Ishikawa (cell line): ENCODE measurements at regions not wholly inside any gene's neighbourhood (a gene's known extent, or its start where the extent isn't known, plus 50 kb on each side); places are given as distances from the start of the nearest gene placed in this dataset.

Experiments
- CEBPB ChIP-seq: IDR thresholded peaks from 2 replicates; pipeline ENCODE4 v1.6.1; 2012
- CREB1 ChIP-seq: IDR thresholded peaks from 2 replicates; pipeline ENCODE4 v1.6.1; 2012; ENCODE audit warnings: low read depth
- EGR1 ChIP-seq: IDR thresholded peaks from 2 replicates; pipeline ENCODE4 v1.6.1; 2012
- EP300 ChIP-seq: IDR thresholded peaks from 2 replicates; pipeline ENCODE4 v1.6.1; 2012; ENCODE audit warnings: borderline replicate concordance
- FOXM1 ChIP-seq: IDR thresholded peaks from 2 replicates; pipeline ENCODE4 v1.6.1; 2012; ENCODE audit warnings: low read depth, borderline replicate concordance
- MAX ChIP-seq: IDR thresholded peaks from 2 replicates; pipeline ENCODE4 v1.6.1; 2012
- NFIC ChIP-seq: IDR thresholded peaks from 2 replicates; pipeline ENCODE4 v1.6.1; 2012
- RAD21 ChIP-seq: IDR thresholded peaks from 2 replicates; pipeline ENCODE4 v1.6.1; 2012; ENCODE audit warnings: low read depth
- REST ChIP-seq: IDR thresholded peaks from 2 replicates; pipeline ENCODE4 v1.6.1; 2012; ENCODE audit warnings: low read depth, mild to moderate bottlenecking
- TAF1 ChIP-seq: IDR thresholded peaks from 2 replicates; pipeline ENCODE4 v1.6.1; 2012; ENCODE audit warnings: low read depth, mild to moderate bottlenecking
- TCF12 ChIP-seq: IDR thresholded peaks from 2 replicates; pipeline ENCODE4 v1.6.1; 2012; ENCODE audit warnings: low read depth
- TEAD4 ChIP-seq: IDR thresholded peaks from 2 replicates; pipeline ENCODE4 v1.6.1; 2012
- USF1 ChIP-seq: IDR thresholded peaks from 2 replicates; pipeline ENCODE4 v1.6.1; 2012
- YY1 ChIP-seq: IDR thresholded peaks from 2 replicates; pipeline ENCODE4 v1.6.1; 2012; ENCODE audit warnings: low read depth
- ZBTB7A ChIP-seq: IDR thresholded peaks from 2 replicates; pipeline ENCODE4 v1.6.1; 2012; ENCODE audit warnings: low read depth

GRCh38 chr3:166829896-166830295 lies 550.2 kb downstream of the ZBBX start:
- TF ChIP-seq REST (no peak), TAF1 (no peak), RAD21 (no peak), EP300 (no peak), MAX (no peak), EGR1 (no peak), YY1 (no peak), NFIC (no peak)

GRCh38 chr3:166818464-166818863 lies 561.6 kb downstream of the ZBBX start:
- no peak for TF ChIP-seq EP300
- no peak for TF ChIP-seq TAF1
- TF ChIP-seq CEBPB = no peak

GRCh38 chr3:166810741-166811445 lies 569.2 kb downstream of the ZBBX start:
- no peak for TF ChIP-seq NFIC
- no peak for TF ChIP-seq CREB1
- TF ChIP-seq EP300 = no peak
- no peak for TF ChIP-seq FOXM1

- TF ChIP-seq EP300 = no peak
- TF ChIP-seq RAD21 = no peak
- TF ChIP-seq TCF12 = no peak
- no peak for TF ChIP-seq TEAD4
- no peak for TF ChIP-seq USF1
These were observed 570.6 kb downstream of the ZBBX start for GRCh38 chr3:166809520-166809919.

- TF ChIP-seq YY1 (no peak), EP300 (no peak), RAD21 (no peak), FOXM1 (no peak), CREB1 (no peak), TAF1 (no peak), TCF12 (no peak), REST (no peak), MAX (no peak), EGR1 (no peak), NFIC (no peak), CEBPB (no peak), ZBTB7A (no peak), USF1 (no peak), TEAD4 (no peak)
These were observed 591.2 kb downstream of the ZBBX start for GRCh38 chr3:166788936-166789335.

GRCh38 chr3:166785876-166786275 lies 594.2 kb downstream of the ZBBX start:
- TF ChIP-seq TAF1 = no peak
- no peak for TF ChIP-seq NFIC
- TF ChIP-seq EP300 = no peak
- TF ChIP-seq CEBPB = no peak
- no peak for TF ChIP-seq REST
- TF ChIP-seq RAD21 = no peak
- TF ChIP-seq ZBTB7A = no peak
- no peak for TF ChIP-seq TEAD4
- no peak for TF ChIP-seq FOXM1
- TF ChIP-seq USF1 = no peak
- TF ChIP-seq YY1 = no peak
- no peak for TF ChIP-seq CREB1
- no peak for TF ChIP-seq TCF12
